ENCODE measurements at regions not wholly inside any gene's neighbourhood (a gene's known extent, or its start where the extent isn't known, plus 50 kb on each side); places are given as distances from the start of the nearest gene placed in this dataset.

GRCh38 chr3:87057474-87057873, 66.5 kb upstream of the VGLL3 start:
- H3K27ac ChIP-seq, result no peak overlapping the region
- 73 to 92% (median 82%) methylated on average over 1 of the region's 1 CpG for WGBS, 5 donors

GRCh38 chr3:87053553-87053952, 62.6 kb upstream of the VGLL3 start:
- no peak for DNase-seq
- Histone ChIP-seq H3K9me3 (no peaks in the 10 kb centered on the region), H3K27ac (no peak overlapping the region), H3K27me3 (replicated peaks in 1 of 7) (no peaks in the 10 kb centered on the region), H3K36me3 (no peaks in the 10 kb centered on the region), H3K4me1 (no peaks in the 10 kb centered on the region), H3K4me3 (no peak overlapping the region)
- TF ChIP-seq CTCF (IDR thresholded peaks at IDR 0.05 in 8 of 11, conservative IDR thresholded peaks at IDR 0.05 in 3 of 11), result no peak
- no peak for TF ChIP-seq POLR2AphosphoS5 (IDR thresholded peaks at IDR 0.05)
- no peak for TF ChIP-seq POLR2A (IDR thresholded peaks at IDR 0.05)
- intact Hi-C loops (cut with DNase I; ENCODE audit: low total_unique reads), result no loop called here

More at GRCh38 chr3:87057474-87057873, 66.5 kb upstream of the VGLL3 start:
- intact Hi-C loops (cut with DNase I; ENCODE audit: low total_unique reads), result no loop called here
- DNase-seq, result no peak
- Histone ChIP-seq H3K36me3 (no peaks in the 10 kb centered on the region), H3K4me1 (no peaks in the 10 kb centered on the region), H3K9me3 (no peaks in the 10 kb centered on the region), H3K27me3 (replicated peaks in 1 of 7) (no peaks in the 10 kb centered on the region), H3K4me3 (no peak overlapping the region)
- no peak for TF ChIP-seq POLR2AphosphoS5 (IDR thresholded peaks at IDR 0.05)
- TF ChIP-seq CTCF (IDR thresholded peaks at IDR 0.05 in 8 of 11, conservative IDR thresholded peaks at IDR 0.05 in 3 of 11), result no peak
- TF ChIP-seq POLR2A (IDR thresholded peaks at IDR 0.05), result no peak

GRCh38 chr3:87052499-87053260, 61.7 kb upstream of the VGLL3 start:
- no peaks in the 10 kb centered on the region for H3K4me1 ChIP-seq
- 69 to 82% (median 78%) methylated on average over 28 to 37 of the region's 37 CpGs for WGBS, 5 donors

More at GRCh38 chr3:87052499-87053260, 61.7 kb upstream of the VGLL3 start:
- H3K27me3 ChIP-seq (replicated peaks in 1 of 7), result no peaks in the 10 kb centered on the region
- DNase-seq, result peak; percentile 74
- H3K36me3 ChIP-seq, result no peaks in the 10 kb centered on the region
- no peak overlapping the region for H3K4me3 ChIP-seq
- intact Hi-C loops (cut with DNase I; ENCODE audit: low total_unique reads), result no loop called here
- H3K27ac ChIP-seq, result no peak overlapping the region
- H3K9me3 ChIP-seq, result no peaks in the 10 kb centered on the region
- TF ChIP-seq CTCF (IDR thresholded peaks at IDR 0.05 in 8 of 11, conservative IDR thresholded peaks at IDR 0.05 in 3 of 11) (no peak), POLR2A (IDR thresholded peaks at IDR 0.05) (no peak), POLR2AphosphoS5 (IDR thresholded peaks at IDR 0.05) (no peak)

Measured in spleen (tissue), 11 donors.